Stimulated activated effector memory CD8-positive, alpha-beta T cell treated with anti-CD3 and anti-CD28 coated beads, Interleukin-12 subunit alpha, Interleukin-12 subunit beta, amount 100 ng/mL, for 72 hours (primary cell): ENCODE measurements at regions not wholly inside any gene's neighbourhood (a gene's known extent, or its start where the extent isn't known, plus 50 kb on each side); places are given as distances from the start of the nearest gene placed in this dataset.

ENCODE experiments used
- ATAC-seq: fragments of 150-1000 bp; cut with Tn5 transposase; 2 replicates; pipeline ENCODE4 v1.10.0; 2021
- DNase-seq, 2 donors: peaks; one replicate each; pipeline ENCODE4 v3.0.0; 2021 to 2022; ENCODE audit warnings: low spot score in 2 of 2
- H3K27ac Mint-ChIP-seq: one replicate; pipeline ENCODE4 v1.8.0; 2022; ENCODE audit warnings: mild to moderate bottlenecking, mixed read lengths
- H3K36me3 Mint-ChIP-seq: one replicate; pipeline ENCODE4 v1.8.0; 2022; ENCODE audit warnings: mild to moderate bottlenecking, mixed read lengths
- H3K4me1 Mint-ChIP-seq: one replicate; pipeline ENCODE4 v1.8.0; 2022; ENCODE audit warnings: mixed read lengths
- H3K4me3 Mint-ChIP-seq: one replicate; pipeline ENCODE4 v1.8.0; 2022; ENCODE audit warnings: mild to moderate bottlenecking, mixed read lengths
- H3K9me3 Mint-ChIP-seq: one replicate; pipeline ENCODE4 v1.8.0; 2022; ENCODE audit warnings: mixed read lengths

GRCh38 chr10:130627346-130628045, 491.3 kb downstream of the GLRX3 start:
- Mint-ChIP-seq H3K4me1 (no peaks in the 10 kb centered on the region), H3K9me3 (peaks cover 4% of the 10 kb centered on the region), H3K4me3 (no peak overlapping the region), H3K36me3 (no peaks in the 10 kb centered on the region), H3K27ac (no peak overlapping the region)
- ATAC-seq: no peak
- no peak for DNase-seq

DNA sequence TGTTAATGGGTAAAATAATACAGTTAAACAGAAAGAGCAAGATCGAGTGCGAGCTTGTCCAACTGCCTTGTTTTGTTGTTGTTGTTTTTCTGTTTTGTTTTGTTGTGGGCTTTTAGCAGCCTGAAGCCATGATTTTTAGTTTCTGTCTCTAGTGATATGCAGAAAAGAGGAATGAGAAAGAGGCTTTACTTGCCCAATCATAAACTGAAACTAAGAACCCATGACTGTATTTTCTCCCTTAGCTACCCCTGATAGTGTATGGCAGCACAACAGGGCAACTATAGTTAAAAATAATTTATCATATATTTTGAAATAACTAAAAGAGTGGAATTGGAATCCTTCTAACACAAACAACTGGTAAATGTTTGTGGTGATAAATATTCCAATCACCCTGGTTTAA, 493.9 kb downstream of the GLRX3 start:
- H3K9me3 Mint-ChIP-seq: peaks cover 6% of the 10 kb centered on the region
- no peaks in the 10 kb centered on the region for H3K36me3 Mint-ChIP-seq
- H3K4me1 Mint-ChIP-seq: no peaks in the 10 kb centered on the region
- H3K27ac Mint-ChIP-seq: no peak overlapping the region
- ATAC-seq (no peak), DNase-seq (no peak)
- H3K4me3 Mint-ChIP-seq: no peak overlapping the region

- no peak overlapping the region for H3K4me3 Mint-ChIP-seq
- no peaks in the 10 kb centered on the region for H3K36me3 Mint-ChIP-seq
Observed at GRCh38 chr10:130631142-130632096, 495.2 kb downstream of the GLRX3 start.

GRCh38 chr10:130634816-130635215, 498.6 kb downstream of the GLRX3 start:
- Mint-ChIP-seq H3K9me3 (peaks cover 4% of the 10 kb centered on the region), H3K36me3 (no peaks in the 10 kb centered on the region), H3K4me3 (no peak overlapping the region), H3K27ac (no peak overlapping the region), H3K4me1 (no peaks in the 10 kb centered on the region)
- DNase-seq (no peak), ATAC-seq (no peak)

More at GRCh38 chr10:130631142-130632096, 495.2 kb downstream of the GLRX3 start:
- Mint-ChIP-seq H3K4me1 (no peaks in the 10 kb centered on the region), H3K27ac (no peak overlapping the region), H3K9me3 (peaks cover 6% of the 10 kb centered on the region)
- DNase-seq (no peak), ATAC-seq (no peak)

DNA sequence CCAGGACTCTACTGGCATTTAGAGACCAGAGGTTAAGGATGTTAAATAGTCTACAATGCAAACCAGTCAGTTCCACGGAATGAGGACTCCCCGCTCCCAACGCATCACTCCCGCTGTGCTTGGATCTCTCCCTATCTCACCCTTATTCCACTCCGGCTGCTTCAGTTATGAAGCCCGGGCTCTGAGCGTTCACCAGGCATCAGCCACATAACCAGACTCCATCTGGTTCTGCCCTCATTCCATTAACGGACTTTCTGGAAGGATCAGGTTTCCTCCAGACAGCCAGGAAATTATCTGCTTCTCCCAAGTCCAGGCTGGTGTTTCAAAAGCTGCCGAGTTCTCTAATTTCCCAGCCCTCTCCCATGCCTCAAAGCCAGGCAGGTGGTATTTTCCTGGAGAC, 499.3 kb downstream of the GLRX3 start:
- Mint-ChIP-seq H3K4me3 (no peak overlapping the region), H3K9me3 (peaks cover 2% of the 10 kb centered on the region), H3K36me3 (no peaks in the 10 kb centered on the region), H3K27ac (no peak overlapping the region), H3K4me1 (no peaks in the 10 kb centered on the region)
- no peak for DNase-seq
- ATAC-seq: no peak

GRCh38 chr10:130636313-130636930, 500.2 kb downstream of the GLRX3 start:
- Mint-ChIP-seq H3K4me3 (no peak overlapping the region), H3K36me3 (no peaks in the 10 kb centered on the region), H3K4me1 (no peaks in the 10 kb centered on the region), H3K9me3 (peaks cover 2% of the 10 kb centered on the region), H3K27ac (no peak overlapping the region)
- no peak for DNase-seq
- ATAC-seq: no peak

- H3K4me3 Mint-ChIP-seq: no peak overlapping the region
- H3K36me3 Mint-ChIP-seq: no peaks in the 10 kb centered on the region
- DNase-seq (no peak), ATAC-seq (no peak)
- H3K9me3 Mint-ChIP-seq: peaks cover 2% of the 10 kb centered on the region
- no peaks in the 10 kb centered on the region for H3K4me1 Mint-ChIP-seq
- no peak overlapping the region for H3K27ac Mint-ChIP-seq
Observed at GRCh38 chr10:130637089-130637676, 501.0 kb downstream of the GLRX3 start.

GRCh38 chr10:130638991-130639390, 502.8 kb downstream of the GLRX3 start:
- Mint-ChIP-seq H3K27ac (no peak overlapping the region), H3K4me1 (no peaks in the 10 kb centered on the region), H3K36me3 (no peaks in the 10 kb centered on the region), H3K4me3 (no peak overlapping the region), H3K9me3 (peaks cover 5% of the 10 kb centered on the region)
- no peak for DNase-seq
- ATAC-seq: no peak

GRCh38 chr10:130642926-130643325, 506.7 kb downstream of the GLRX3 start:
- Mint-ChIP-seq H3K4me3 (no peak overlapping the region), H3K27ac (no peak overlapping the region), H3K9me3 (peaks cover 3% of the 10 kb centered on the region), H3K36me3 (no peaks in the 10 kb centered on the region), H3K4me1 (no peaks in the 10 kb centered on the region)
- no peak for ATAC-seq
- no peak for DNase-seq

- no peak overlapping the region for H3K4me3 Mint-ChIP-seq
- DNase-seq: no peak
- H3K27ac Mint-ChIP-seq: no peak overlapping the region
- H3K9me3 Mint-ChIP-seq: peaks cover 3% of the 10 kb centered on the region
- no peaks in the 10 kb centered on the region for H3K4me1 Mint-ChIP-seq
- peak; percentile 16 for ATAC-seq
- H3K36me3 Mint-ChIP-seq: no peaks in the 10 kb centered on the region
Observed at GRCh38 chr10:130647341-130647740, 511.1 kb downstream of the GLRX3 start.

DNA sequence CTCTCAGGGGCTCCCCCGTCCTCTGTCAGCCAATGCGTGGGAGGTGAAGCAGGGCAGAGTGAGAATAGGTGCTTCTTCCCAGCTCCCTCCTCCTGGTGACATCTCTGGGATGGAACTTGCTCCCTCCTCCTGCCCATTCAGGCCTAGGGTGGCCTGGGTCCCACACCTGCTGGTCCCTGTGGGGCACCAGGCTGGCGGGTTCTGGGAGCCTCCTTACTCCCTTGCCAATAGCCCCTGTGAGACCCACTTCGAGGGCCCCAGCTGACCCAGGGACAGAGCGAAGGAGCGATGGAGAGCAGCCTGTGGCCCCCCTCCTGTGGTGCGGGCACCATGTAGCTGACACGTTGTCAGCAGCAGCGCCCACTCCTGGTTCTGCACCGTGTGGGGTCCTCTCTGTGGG, 512.6 kb downstream of the GLRX3 start:
- H3K27ac Mint-ChIP-seq: no peak overlapping the region
- ATAC-seq (peak; percentile 37), DNase-seq (no peak)
- no peaks in the 10 kb centered on the region for H3K4me1 Mint-ChIP-seq
- peaks cover 4% of the 10 kb centered on the region for H3K9me3 Mint-ChIP-seq
- no peak overlapping the region for H3K4me3 Mint-ChIP-seq
- H3K36me3 Mint-ChIP-seq: no peaks in the 10 kb centered on the region

DNA sequence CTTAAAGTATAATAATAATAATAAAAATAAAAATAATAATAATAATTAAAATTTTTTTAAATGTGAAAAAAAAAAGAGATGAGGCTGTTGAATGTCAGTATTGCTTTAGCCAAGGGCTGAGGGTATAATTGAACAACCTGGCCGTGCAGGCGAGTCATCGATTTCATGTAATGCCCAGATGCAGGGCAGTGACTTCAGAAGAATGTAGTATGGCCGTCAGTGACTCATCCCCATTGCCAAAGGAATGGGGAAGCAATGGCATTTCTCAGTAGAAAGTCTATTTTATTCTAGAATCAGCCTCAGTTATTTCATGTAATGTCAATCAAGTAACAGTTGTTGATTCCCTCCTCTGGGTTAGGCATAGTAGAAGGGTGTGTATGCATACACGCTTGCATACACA, 516.4 kb downstream of the GLRX3 start:
- Mint-ChIP-seq H3K4me1 (no peaks in the 10 kb centered on the region), H3K27ac (no peak overlapping the region), H3K9me3 (peaks cover 4% of the 10 kb centered on the region), H3K36me3 (no peaks in the 10 kb centered on the region), H3K4me3 (no peak overlapping the region)
- no peak for ATAC-seq
- DNase-seq: no peak

DNA sequence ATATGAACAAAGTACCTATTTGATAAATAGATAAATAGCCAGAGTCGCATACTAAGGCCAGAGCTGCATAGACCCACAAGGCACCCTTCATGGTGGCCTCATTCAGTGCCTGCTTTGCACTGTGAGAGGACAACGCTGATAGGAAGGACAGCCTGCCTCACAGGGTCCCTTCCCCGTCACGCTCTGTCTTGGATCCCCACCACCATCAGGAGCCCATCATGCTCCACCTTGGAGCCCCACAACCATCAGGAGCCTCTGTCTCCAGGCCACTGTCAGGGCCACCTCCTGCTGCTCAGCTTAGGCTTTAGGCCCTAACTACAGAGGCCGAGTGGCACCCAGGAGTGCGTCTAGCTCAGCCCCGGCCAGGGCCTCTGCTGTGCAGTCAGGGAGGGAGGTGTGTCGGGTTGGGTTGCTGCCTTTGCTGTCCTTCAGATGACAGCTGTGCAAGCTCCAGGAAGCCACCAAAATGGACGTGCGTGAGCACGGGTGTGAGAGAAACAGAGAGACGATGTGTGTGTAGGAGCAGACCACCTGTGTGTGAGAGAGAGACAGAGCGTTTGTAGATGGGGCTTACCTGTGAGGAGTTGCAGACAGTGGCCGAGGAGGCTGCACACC, 516.9 kb downstream of the GLRX3 start:
- ATAC-seq: peak; percentile 36

GRCh38 chr10:130654726-130655125, 518.5 kb downstream of the GLRX3 start:
- Mint-ChIP-seq H3K36me3 (no peaks in the 10 kb centered on the region), H3K4me3 (no peak overlapping the region), H3K27ac (no peak overlapping the region), H3K9me3 (peaks cover 6% of the 10 kb centered on the region), H3K4me1 (no peaks in the 10 kb centered on the region)
- DNase-seq (no peak), ATAC-seq (no peak)

More for the DNA sequence above, 516.9 kb downstream of the GLRX3 start:
- no peaks in the 10 kb centered on the region for H3K4me1 Mint-ChIP-seq
- no peak for DNase-seq
- no peaks in the 10 kb centered on the region for H3K36me3 Mint-ChIP-seq
- H3K9me3 Mint-ChIP-seq: peaks cover 4% of the 10 kb centered on the region
- H3K4me3 Mint-ChIP-seq: no peak overlapping the region
- H3K27ac Mint-ChIP-seq: no peak overlapping the region
